DMS53 treated with DMSO at 0.1 percent for 48 hours (cell line): ENCODE measurements at regions not wholly inside any gene's neighbourhood (a gene's known extent, or its start where the extent isn't known, plus 50 kb on each side); places are given as distances from the start of the nearest gene placed in this dataset.

Experiments used
- DNase-seq: peaks from one replicate; lab custom pipeline; 2025; ENCODE audit not compliant: unreplicated experiment; lab: John Stamatoyannopoulos, UW

DNA sequence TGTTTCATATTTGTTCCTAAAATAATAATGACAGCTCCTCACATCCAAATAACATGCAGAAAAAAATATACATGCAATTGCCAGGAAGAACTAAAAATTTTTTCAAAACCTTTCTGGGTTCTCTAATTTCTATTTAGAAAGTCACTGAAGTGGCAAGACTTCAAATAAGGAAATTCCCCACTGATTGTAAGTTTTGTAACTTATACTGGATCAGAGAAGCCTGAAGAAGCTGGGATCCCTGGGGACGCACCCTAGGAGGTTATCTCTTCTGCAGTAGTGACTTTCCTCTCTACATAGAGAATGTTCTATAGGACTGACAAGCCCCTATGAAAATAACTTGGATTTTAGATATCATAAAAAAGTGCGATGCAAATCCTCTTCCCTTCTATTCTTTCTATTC, 182.6 kb downstream of the MRPL39 start:
- DNase-seq, result no peak

GRCh38 chr21:25424048-25424447, 183.2 kb downstream of the MRPL39 start:
- no peak for DNase-seq

GRCh38 chr21:25422610-25423608, 184.4 kb downstream of the MRPL39 start:
- DNase-seq, result no peak

GRCh38 chr21:25421321-25422028, 185.8 kb downstream of the MRPL39 start:
- peak; percentile 27 for DNase-seq

DNA sequence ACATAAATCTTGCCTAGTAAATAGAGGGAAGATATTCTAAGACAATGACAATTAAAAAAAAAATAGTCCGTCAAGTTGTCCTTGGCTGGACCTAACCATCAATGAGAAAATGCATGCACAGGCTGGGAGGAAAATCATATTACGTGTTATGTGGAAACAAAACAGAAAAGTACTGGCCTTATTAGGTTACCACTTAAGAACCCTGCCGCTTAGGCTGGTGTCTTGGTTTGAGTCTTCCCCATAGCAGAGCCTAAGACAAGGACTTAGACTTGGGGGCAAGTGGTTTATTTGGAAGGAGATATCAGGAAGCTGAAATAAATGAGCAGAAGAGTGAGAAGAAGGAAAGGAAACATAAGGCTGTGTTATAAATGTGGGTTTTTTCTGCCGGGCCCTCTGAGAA, 186.4 kb downstream of the MRPL39 start:
- DNase-seq, result no peak

- DNase-seq, result no peak
Observed at GRCh38 chr21:25416669-25417068, 190.6 kb downstream of the MRPL39 start.

DNA sequence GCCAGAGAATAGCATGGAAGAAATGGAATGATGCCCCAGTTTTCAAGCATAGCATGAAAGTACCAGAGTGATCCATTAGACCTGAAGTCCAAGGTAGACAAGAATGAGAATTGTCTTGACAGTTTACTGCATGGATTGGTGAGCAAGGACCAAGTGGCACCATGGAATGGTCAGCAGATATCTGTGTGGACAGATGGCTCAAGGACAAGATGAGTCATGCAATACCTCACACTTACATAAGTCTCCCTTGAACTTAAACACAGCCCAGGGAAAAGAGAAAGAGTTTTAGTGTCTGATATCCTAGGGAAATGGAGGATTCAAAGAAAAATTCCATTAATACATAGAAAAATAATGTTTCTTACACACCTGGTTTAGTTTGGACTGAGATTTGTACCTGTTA, 195.2 kb downstream of the MRPL39 start:
- DNase-seq, result no peak

- no peak for DNase-seq
Observed at GRCh38 chr21:25409978-25410377, 197.3 kb downstream of the MRPL39 start.

DNA sequence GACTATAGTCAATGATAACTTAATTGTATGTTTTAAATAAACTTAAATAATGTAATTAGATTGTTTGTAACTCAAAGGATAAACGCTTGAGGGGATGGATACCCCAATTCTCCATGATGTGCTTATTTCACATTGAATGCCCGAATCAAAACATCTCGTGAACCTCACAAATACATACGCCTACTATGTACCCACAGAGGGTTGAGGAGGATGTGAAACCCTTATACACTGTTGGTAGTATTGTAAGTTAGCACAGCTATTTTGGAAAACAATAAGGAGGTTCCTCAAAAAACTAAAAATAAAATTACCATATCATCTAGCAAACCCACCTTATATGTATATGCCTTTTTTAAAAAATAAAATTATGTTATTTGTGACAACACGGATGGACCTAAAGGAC, 198.6 kb downstream of the MRPL39 start:
- DNase-seq, result no peak

GRCh38 chr21:25406887-25407579, 200.2 kb downstream of the MRPL39 start:
- no peak for DNase-seq

- no peak for DNase-seq
Observed at GRCh38 chr21:25405984-25406383, 201.3 kb downstream of the MRPL39 start.

GRCh38 chr21:25402134-25402961, 204.9 kb downstream of the MRPL39 start:
- DNase-seq, result no peak

- no peak for DNase-seq
Observed at GRCh38 chr21:25400427-25400826, 206.9 kb downstream of the MRPL39 start.

DNA sequence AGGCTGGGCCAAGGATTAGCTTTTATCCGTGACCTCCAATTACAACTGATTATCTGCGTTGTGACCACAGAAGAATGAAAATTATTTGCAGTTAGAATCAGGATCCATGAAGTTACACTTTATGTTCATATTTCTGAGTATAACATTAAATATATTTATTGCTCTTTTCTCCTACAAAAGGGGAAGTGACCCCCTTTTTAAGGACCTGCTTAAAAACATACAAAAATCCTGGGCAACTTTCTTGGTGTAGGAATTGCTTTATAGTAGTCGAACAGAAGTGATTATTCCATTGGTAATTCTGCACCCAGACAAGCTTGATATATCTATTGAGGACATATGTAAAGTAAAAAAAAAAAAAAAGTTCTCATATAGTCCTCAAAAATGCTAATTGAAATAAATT, 208.7 kb downstream of the MRPL39 start:
- DNase-seq, result no peak

GRCh38 chr21:25396135-25396711, 211.1 kb downstream of the MRPL39 start:
- no peak for DNase-seq

- no peak for DNase-seq
Observed at GRCh38 chr21:25391777-25392176, 215.5 kb downstream of the MRPL39 start.

DNA sequence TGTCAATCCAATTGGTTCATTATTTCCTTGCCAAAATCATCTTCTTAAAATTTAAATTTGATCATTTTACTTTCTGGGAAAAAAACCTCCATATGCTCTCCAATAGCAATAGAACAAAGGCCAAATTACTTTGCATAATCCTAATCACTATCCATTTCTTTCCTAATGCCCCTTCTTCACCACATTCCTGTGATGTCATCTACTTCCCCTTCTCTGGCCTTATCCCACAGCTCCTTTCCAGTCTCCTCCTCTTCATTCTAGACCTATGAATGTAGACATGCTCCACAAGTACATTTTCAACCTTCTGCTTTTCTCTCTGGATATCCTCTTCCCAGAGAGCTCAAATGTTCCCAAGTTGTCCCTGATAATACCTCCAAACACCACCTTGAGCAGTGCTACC, 216.6 kb downstream of the MRPL39 start:
- no peak for DNase-seq

GRCh38 chr21:25387665-25388064, 219.6 kb downstream of the MRPL39 start:
- no peak for DNase-seq

GRCh38 chr21:25385911-25386474, 221.3 kb downstream of the MRPL39 start:
- peak; percentile 59 for DNase-seq

- no peak for DNase-seq
Observed at GRCh38 chr21:25385341-25385740, 221.9 kb downstream of the MRPL39 start.
